ENCODE measurements at regions not wholly inside any gene's neighbourhood (a gene's known extent, or its start where the extent isn't known, plus 50 kb on each side); places are given as distances from the start of the nearest gene placed in this dataset.

DNA sequence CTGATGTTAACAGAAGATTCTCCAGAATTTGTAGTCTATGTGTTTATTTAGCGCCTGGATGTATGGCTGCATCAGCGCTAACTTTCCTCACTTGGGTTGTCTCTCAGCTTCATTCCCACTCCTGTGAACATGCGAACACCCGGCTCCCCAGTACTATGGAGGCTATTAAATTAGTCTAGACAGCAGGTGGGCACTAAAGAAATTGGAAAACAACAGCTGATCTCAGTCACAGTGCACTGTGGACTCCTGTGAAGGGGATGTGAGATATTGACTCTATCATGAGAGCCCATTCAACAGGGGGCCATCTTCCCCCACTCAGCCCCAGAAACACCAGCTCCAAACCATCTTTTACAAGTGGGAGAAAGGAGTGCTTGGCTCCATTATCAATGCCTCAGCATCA is 471.0 kb downstream of the KDM4C start:
- no peak for DNase-seq

DNA sequence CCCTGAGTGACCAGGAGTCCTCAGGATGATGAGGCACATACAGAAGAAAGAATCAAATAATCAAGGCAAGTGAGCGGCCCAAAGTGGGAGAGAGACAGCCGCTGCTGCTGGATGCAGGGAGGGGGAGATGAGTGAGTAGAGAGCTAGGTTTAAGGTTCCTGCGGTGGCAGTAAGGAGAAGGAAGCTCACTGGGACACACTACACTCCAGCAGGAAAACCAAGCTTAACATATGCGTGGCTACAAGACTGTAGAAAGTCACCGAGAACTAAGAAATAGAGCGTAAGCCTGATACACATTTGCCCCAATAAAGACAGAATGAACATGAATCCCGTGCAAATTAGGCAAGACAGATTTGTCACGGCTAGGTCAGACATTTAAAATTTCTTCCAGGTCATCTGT is 470.2 kb downstream of the KDM4C start:
- no peak for DNase-seq

GRCh38 chr9:7226007-7226640 is 468.4 kb downstream of the KDM4C start:
- DNase-seq: no peak
